Tibial nerve (tissue), 4 donors: ENCODE measurements at regions not wholly inside any gene's neighbourhood (a gene's known extent, or its start where the extent isn't known, plus 50 kb on each side); places are given as distances from the start of the nearest gene placed in this dataset.

Experiments used
- DNase-seq, 2 donors: peaks; one replicate each; pipeline ENCODE4 v3.0.0-alpha.2; 2019; ENCODE audit warnings: low spot score in 2 of 2
- H3K27ac ChIP-seq, 4 donors: fragments of 200-600 bp; sonication (generic) in 3 of 4; one replicate each; pipeline ENCODE4 v1.5.1; 2017 to 2019; ENCODE audit warnings: mild to moderate bottlenecking in 1 of 4
- H3K27me3 ChIP-seq, 2 donors: fragments of 200-600 bp; sonication (generic) in 1 of 2; one replicate each; pipeline versions ENCODE4 v1.5.1 to v1.6.0; 2017 to 2019
- H3K36me3 ChIP-seq, 3 donors: fragments of 200-600 bp; sonication (generic); one replicate each; pipeline ENCODE4 v1.5.1; 2018 to 2019
- H3K4me1 ChIP-seq, 4 donors: fragments of 200-600 bp; sonication (generic) in 3 of 4; one replicate each; pipeline ENCODE4 v1.5.1; 2017 to 2019
- H3K4me3 ChIP-seq, 4 donors: fragments of 200-600 bp; sonication (generic) in 3 of 4; one replicate each; pipeline ENCODE4 v1.5.1; 2017 to 2019; ENCODE audit warnings: mild to moderate bottlenecking in 1 of 4, moderate library complexity in 1 of 4
- H3K9me3 ChIP-seq, 4 donors: fragments of 200-600 bp; sonication (generic) in 3 of 4; one replicate each; pipeline ENCODE4 v1.5.1; 2017 to 2019
- EP300 ChIP-seq, 2 donors: sonication (generic); formaldehyde crosslinking; IDR thresholded peaks; one replicate each; pipeline ENCODE4 v1.6.1; 2017; ENCODE audit warnings: antibody characterized with exemption in 2 of 2, mild to moderate bottlenecking in 1 of 2
- POLR2A ChIP-seq, 2 donors: fragments of 450-650 bp; IDR thresholded peaks; one replicate each; pipeline ENCODE4 v1.6.1; 2017; ENCODE audit warnings: antibody characterized with exemption in 2 of 2, mild to moderate bottlenecking in 2 of 2, moderate library complexity in 2 of 2
- WGBS, 2 donors: methylation state at CpG; one replicate each; pipeline ENCODE4 v1.1.5; 2018; 5-methylcytosine and 5-hydroxymethylcytosine counted together
- TF ChIP-seq, protein P1 (sequence below), 5 experiments: fragments of 200-600 bp in 3 of 5; fragments of 450-650 bp in 2 of 5; sonication (generic) in 3 of 5; IDR thresholded peaks; one replicate each; pipeline ENCODE4 v1.5.1; 2016 to 2019; ENCODE audit warnings: antibody characterized with exemption in 5 of 5, mild to moderate bottlenecking in 3 of 5, moderate library complexity in 2 of 5

DNA sequence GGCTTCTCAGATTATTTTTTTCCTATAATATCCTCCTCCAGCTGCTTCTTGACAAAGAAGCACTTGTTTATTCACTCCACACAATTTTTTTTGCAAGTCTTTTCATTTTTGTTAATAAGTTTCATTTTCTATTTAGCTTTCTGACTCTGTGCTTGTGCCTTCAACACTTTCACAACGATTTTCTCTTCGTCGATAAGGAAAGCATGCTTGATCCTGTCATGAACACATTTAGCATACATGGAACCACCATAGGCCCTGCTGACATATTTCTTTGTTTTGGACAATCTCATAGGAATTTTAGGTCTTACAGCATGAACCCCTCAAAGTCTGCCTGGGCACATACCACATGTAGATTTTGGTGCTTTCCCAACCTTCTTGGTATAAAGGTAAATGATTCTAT is 346.0 kb downstream of the KCNRG start:
- no peak for DNase-seq
- no peak overlapping the region for H3K4me3 ChIP-seq
- H3K4me1 ChIP-seq: peaks cover 0 to 26% (median 6%) of the 10 kb centered on the region in 4 donors
- H3K27me3 ChIP-seq: no peaks in the 10 kb centered on the region
- 23 to 54% methylated on average over 3 of the region's 3 CpGs for WGBS, 2 donors
- TF ChIP-seq EP300 (IDR thresholded peaks at IDR 0.05) (no peak), POLR2A (IDR thresholded peaks at IDR 0.05) (no peak)
- TF ChIP-seq, protein P1, sequence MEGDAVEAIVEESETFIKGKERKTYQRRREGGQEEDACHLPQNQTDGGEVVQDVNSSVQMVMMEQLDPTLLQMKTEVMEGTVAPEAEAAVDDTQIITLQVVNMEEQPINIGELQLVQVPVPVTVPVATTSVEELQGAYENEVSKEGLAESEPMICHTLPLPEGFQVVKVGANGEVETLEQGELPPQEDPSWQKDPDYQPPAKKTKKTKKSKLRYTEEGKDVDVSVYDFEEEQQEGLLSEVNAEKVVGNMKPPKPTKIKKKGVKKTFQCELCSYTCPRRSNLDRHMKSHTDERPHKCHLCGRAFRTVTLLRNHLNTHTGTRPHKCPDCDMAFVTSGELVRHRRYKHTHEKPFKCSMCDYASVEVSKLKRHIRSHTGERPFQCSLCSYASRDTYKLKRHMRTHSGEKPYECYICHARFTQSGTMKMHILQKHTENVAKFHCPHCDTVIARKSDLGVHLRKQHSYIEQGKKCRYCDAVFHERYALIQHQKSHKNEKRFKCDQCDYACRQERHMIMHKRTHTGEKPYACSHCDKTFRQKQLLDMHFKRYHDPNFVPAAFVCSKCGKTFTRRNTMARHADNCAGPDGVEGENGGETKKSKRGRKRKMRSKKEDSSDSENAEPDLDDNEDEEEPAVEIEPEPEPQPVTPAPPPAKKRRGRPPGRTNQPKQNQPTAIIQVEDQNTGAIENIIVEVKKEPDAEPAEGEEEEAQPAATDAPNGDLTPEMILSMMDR (IDR thresholded peaks at IDR 0.05): no peak
- H3K36me3 ChIP-seq: no peaks in the 10 kb centered on the region
- H3K9me3 ChIP-seq: no peaks in the 10 kb centered on the region
- peak overlapping the region in 2 of 4 donors; percentile 31 to 79 for H3K27ac ChIP-seq

DNA sequence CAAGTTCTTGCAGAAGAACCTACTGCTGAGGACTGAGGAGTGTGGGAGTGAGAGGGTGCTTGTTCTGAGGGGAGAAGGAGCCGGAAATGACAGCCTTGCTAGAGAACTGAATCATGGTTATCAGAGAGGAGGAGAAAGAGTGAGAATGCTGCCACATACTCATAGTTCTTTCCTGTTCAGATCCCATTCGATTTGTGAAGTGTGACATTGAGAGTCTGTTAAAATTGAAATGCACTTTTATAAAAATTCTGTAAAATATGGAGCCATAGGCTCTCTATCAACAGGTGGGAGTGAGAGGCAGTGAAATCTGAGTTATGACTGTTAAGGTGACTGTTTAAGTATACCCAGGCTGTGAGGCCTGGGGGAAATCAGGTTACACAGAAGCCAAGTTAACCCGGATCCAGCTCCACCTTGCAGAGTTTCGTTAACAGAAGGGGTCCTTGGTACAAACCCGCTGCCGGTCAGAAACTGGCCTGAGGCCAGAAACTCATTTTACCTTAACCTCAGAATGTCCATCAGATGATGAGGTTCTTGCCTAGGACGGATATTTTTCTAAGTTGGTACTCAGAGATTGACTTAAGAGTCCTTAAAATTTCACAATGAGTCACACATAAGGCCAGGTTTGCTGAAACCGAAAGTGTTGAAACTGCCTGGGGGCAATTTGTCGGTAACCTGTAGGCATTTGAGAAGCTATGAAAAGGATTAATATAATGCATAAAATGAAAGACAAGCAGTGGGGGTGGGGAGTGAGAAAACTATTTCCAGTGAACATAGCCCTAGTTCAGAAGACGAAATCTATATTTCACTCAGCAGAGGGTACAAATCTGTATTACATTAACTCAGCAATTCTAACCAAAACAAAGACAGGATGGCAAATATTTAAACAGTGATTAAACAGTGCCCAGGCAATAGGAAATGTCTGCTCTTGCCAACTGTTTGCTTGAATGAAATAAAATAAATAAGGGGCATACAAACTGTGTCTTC is 350.5 kb downstream of the KCNRG start:
- TF ChIP-seq EP300 (IDR thresholded peaks at IDR 0.05) (no peak), POLR2A (IDR thresholded peaks at IDR 0.05) (no peak)
- TF ChIP-seq, protein P1 (IDR thresholded peaks at IDR 0.05): no peak
- peaks cover 0 to 4% (median 0%) of the 10 kb centered on the region in 4 donors for H3K4me1 ChIP-seq
- H3K36me3 ChIP-seq: no peaks in the 10 kb centered on the region
- H3K27me3 ChIP-seq: no peaks in the 10 kb centered on the region
- no peak for DNase-seq
- 82 to 86% methylated on average over 10 of the region's 10 CpGs for WGBS, 2 donors
- peak overlapping the region in 1 of 4 donors; percentile 38 for H3K27ac ChIP-seq
- H3K9me3 ChIP-seq: no peaks in the 10 kb centered on the region
- H3K4me3 ChIP-seq: peak overlapping the region in 1 of 4 donors; percentile 1

DNA sequence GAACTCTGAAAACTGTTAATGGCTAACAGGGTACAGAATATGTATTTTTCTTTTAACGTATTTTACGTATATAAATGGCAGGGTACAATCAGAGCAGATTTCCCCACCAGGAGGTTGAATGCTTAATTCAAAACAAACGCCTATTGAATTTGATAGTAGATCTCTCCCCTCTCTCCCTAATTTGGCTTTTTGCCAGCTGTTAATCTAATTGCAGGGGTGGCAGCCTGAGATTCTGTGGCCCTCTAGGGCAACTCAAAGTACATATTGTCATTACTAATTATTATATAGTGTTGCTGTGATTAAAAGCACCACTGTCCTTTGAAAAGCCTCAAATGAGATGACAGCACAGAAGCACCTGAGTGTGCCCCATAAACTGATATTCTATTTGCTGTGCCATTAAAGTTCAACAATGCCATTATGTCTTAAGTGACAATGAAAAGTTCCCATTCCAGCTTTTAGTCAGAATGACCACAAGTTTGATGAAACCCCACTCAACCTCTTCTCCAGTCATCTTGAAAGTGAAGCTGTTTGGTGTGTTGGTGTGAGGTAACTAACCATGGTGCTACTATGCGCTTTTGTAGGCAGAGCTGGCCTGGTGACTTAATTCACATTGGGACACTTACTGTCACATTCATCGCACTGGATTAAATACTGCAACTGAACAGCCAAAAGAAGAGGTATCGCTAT is 351.4 kb downstream of the KCNRG start:
- Histone ChIP-seq H3K27me3 (no peaks in the 10 kb centered on the region), H3K4me3 (peak overlapping the region in 1 of 4 donors; percentile 1), H3K9me3 (no peaks in the 10 kb centered on the region), H3K27ac (peak overlapping the region in 1 of 4 donors; percentile 38), H3K36me3 (no peaks in the 10 kb centered on the region), H3K4me1 (no peaks in the 10 kb centered on the region)
- WGBS, 2 donors: 83 to 85% methylated on average over 6 of the region's 6 CpGs
- TF ChIP-seq, protein P1 (IDR thresholded peaks at IDR 0.05): no peak
- TF ChIP-seq POLR2A (IDR thresholded peaks at IDR 0.05) (no peak), EP300 (IDR thresholded peaks at IDR 0.05) (no peak)
- no peak for DNase-seq

DNA sequence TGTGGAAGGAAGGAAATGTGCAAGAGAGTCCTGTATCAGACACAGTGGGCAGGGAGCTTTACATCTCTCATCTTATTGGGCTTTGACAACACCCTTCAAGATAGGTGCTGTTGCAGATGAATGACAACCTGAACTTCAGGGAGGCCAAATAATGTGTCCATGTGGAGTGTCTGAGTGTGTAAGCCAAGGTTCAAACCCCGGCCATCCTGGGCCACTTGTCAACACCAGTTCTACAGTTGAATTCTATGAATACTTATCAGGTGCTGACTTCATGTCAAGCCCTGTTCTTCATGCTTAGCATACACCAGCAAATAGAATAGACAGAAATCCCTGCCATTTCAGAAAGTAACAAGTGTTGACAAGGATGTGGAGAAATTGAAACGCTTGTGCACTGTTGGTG is 354.4 kb downstream of the KCNRG start:
- WGBS, 2 donors: 99% methylated on average over 2 of the region's 2 CpGs
- no peak for DNase-seq
- TF ChIP-seq POLR2A (IDR thresholded peaks at IDR 0.05): no peak
- TF ChIP-seq EP300 (IDR thresholded peaks at IDR 0.05): no peak
- TF ChIP-seq, protein P1 (IDR thresholded peaks at IDR 0.05): no peak
- Histone ChIP-seq H3K9me3 (no peaks in the 10 kb centered on the region), H3K27me3 (no peaks in the 10 kb centered on the region), H3K4me3 (no peak overlapping the region), H3K36me3 (no peaks in the 10 kb centered on the region), H3K4me1 (no peaks in the 10 kb centered on the region), H3K27ac (no peak overlapping the region)
